GM12892 (cell line): ENCODE measurements at regions not wholly inside any gene's neighbourhood (a gene's known extent, or its start where the extent isn't known, plus 50 kb on each side); places are given as distances from the start of the nearest gene placed in this dataset.

Experiments used
- POLR2A ChIP-seq: IDR thresholded peaks from 2 replicates; pipeline ENCODE4 v1.6.1; 2011; ENCODE audit warnings: low read depth, low read length, control low read depth
- POLR2AphosphoS5 ChIP-seq: IDR thresholded peaks from 2 replicates; pipeline ENCODE4 v1.6.1; 2011; ENCODE audit warnings: low read depth, low read length, control low read depth
- TAF1 ChIP-seq: IDR thresholded peaks from 2 replicates; pipeline ENCODE4 v1.6.1; 2011; ENCODE audit warnings: low read depth, mild to moderate bottlenecking, control low read depth, low read length, borderline replicate concordance

- no peak for TF ChIP-seq POLR2AphosphoS5
- no peak for TF ChIP-seq POLR2A
- no peak for TF ChIP-seq TAF1
Observed at GRCh38 chr11:23606191-23606590, 745.9 kb upstream of the CCDC179 start.
